Fibroblast of peridontal ligament (primary cell): ENCODE measurements at regions not wholly inside any gene's neighbourhood (a gene's known extent, or its start where the extent isn't known, plus 50 kb on each side); places are given as distances from the start of the nearest gene placed in this dataset.
A peak's percentile ranks its signal among the peaks of the same experiment; 100 is the strongest.

Source experiments
- DNase-seq: peaks from one replicate; pipeline ENCODE4 v3.0.0-alpha.2; 2010; ENCODE audit errors: extremely low read depth

GRCh38 chr21:38659936-38660332 lies 145.8 kb upstream of the ETS2 start:
- DNase-seq, result no peak

- no peak for DNase-seq
Observed at GRCh38 chr21:38660333-38661196, 145.2 kb upstream of the ETS2 start.

- peak; percentile 2 for DNase-seq
Observed at GRCh38 chr21:38661197-38661871, 144.4 kb upstream of the ETS2 start.

GRCh38 chr21:38661889-38662568 lies 143.7 kb upstream of the ETS2 start:
- peak; percentile 79 for DNase-seq

- DNase-seq, result no peak
Observed at GRCh38 chr21:38663282-38663681, 142.4 kb upstream of the ETS2 start.

- DNase-seq, result no peak
Observed at GRCh38 chr21:38664315-38664714, 141.4 kb upstream of the ETS2 start.

- DNase-seq, result peak; percentile 11
Observed at GRCh38 chr21:38664841-38665240, 140.9 kb upstream of the ETS2 start.

- DNase-seq, result no peak
Observed at GRCh38 chr21:38667291-38667870, 138.3 kb upstream of the ETS2 start.

GRCh38 chr21:38668067-38668466 lies 137.7 kb upstream of the ETS2 start:
- DNase-seq, result no peak

GRCh38 chr21:38668541-38668940 lies 137.2 kb upstream of the ETS2 start:
- DNase-seq, result no peak

- DNase-seq, result peak; percentile 16
Observed at GRCh38 chr21:38669186-38669585, 136.5 kb upstream of the ETS2 start.

- no peak for DNase-seq
Observed at GRCh38 chr21:38670861-38671260, 134.9 kb upstream of the ETS2 start.

- DNase-seq, result peak; percentile 5
Observed at GRCh38 chr21:38671773-38672172, 134.0 kb upstream of the ETS2 start.

GRCh38 chr21:38675182-38675824 lies 130.4 kb upstream of the ETS2 start:
- DNase-seq, result no peak

GRCh38 chr21:38678827-38679226 lies 126.9 kb upstream of the ETS2 start:
- DNase-seq, result no peak

GRCh38 chr21:38679534-38679933 lies 126.2 kb upstream of the ETS2 start:
- peak; percentile 18 for DNase-seq

- no peak for DNase-seq
Observed at GRCh38 chr21:38680401-38680800, 125.3 kb upstream of the ETS2 start.

- peak; percentile 3 for DNase-seq
Observed at GRCh38 chr21:38683222-38683621, 122.5 kb upstream of the ETS2 start.

- DNase-seq, result no peak
Observed at GRCh38 chr21:38688068-38688467, 117.7 kb upstream of the ETS2 start.

GRCh38 chr21:38691631-38692030 lies 114.1 kb upstream of the ETS2 start:
- peak; percentile 2 for DNase-seq

- DNase-seq, result no peak
Observed at GRCh38 chr21:38696579-38696978, 109.2 kb upstream of the ETS2 start.

- DNase-seq, result no peak
Observed at GRCh38 chr21:38699048-38699447, 106.7 kb upstream of the ETS2 start.
